Osteoblast (primary cell): ENCODE measurements at regions not wholly inside any gene's neighbourhood (a gene's known extent, or its start where the extent isn't known, plus 50 kb on each side); places are given as distances from the start of the nearest gene placed in this dataset.
A peak's percentile ranks its signal among the peaks of the same experiment; 100 is the strongest.

ENCODE experiments used
- DNase-seq: peaks from one replicate; pipeline ENCODE4 v3.0.0; 2011; ENCODE audit warnings: low spot score, mixed read lengths; ENCODE audit not compliant: insufficient read length; ENCODE audit errors: missing footprints
- H2AFZ ChIP-seq: 2 replicates; pipeline ENCODE4 v1.6.0; 2011; ENCODE audit warnings: mild to moderate bottlenecking, low read length
- H3K27ac ChIP-seq: 2 replicates; pipeline ENCODE4 v1.5.1; 2011; ENCODE audit warnings: mild to moderate bottlenecking, low read depth, low read length, moderate library complexity
- H3K27me3 ChIP-seq: 2 replicates; pipeline ENCODE4 v1.6.0; 2012; ENCODE audit warnings: mild to moderate bottlenecking, control low read depth, inconsistent platforms, low read length, moderate library complexity; ENCODE audit not compliant: insufficient read depth
- H3K36me3 ChIP-seq: 2 replicates; pipeline ENCODE4 v1.5.1; 2011; ENCODE audit warnings: mild to moderate bottlenecking, low read length, control low read depth, moderate library complexity; ENCODE audit not compliant: insufficient read depth
- H3K4me1 ChIP-seq: 2 replicates; pipeline ENCODE4 v1.5.1; 2011; ENCODE audit warnings: mild to moderate bottlenecking, low read length, control low read depth, moderate library complexity; ENCODE audit not compliant: insufficient read depth
- H3K4me2 ChIP-seq: 2 replicates; pipeline ENCODE4 v1.6.0; 2011; ENCODE audit warnings: mild to moderate bottlenecking, low read length; ENCODE audit not compliant: insufficient read depth
- H3K4me3 ChIP-seq: fragments of 200-600 bp; sonication (generic); 3 replicates; pipeline ENCODE4 v1.5.1; 2012; ENCODE audit warnings: mild to moderate bottlenecking, low read length, inconsistent platforms; ENCODE audit not compliant: insufficient read depth
- H3K79me2 ChIP-seq: 2 replicates; pipeline ENCODE4 v1.6.0; 2012; ENCODE audit warnings: mild to moderate bottlenecking, low read length, control low read depth, inconsistent platforms; ENCODE audit not compliant: insufficient read depth
- H3K9me3 ChIP-seq: 2 replicates; pipeline ENCODE4 v1.5.1; 2011; ENCODE audit warnings: low read depth, low read length, control low read depth
- H4K20me1 ChIP-seq: 2 replicates; pipeline ENCODE4 v1.6.0; 2012; ENCODE audit warnings: mild to moderate bottlenecking, low read length, control low read depth; ENCODE audit not compliant: insufficient read depth
- CTCF ChIP-seq: IDR thresholded peaks from 2 replicates; pipeline ENCODE4 v1.5.1; 2011; ENCODE audit warnings: mild to moderate bottlenecking, low read depth, low read length, moderate library complexity; ENCODE audit errors: extremely low read depth

DNA sequence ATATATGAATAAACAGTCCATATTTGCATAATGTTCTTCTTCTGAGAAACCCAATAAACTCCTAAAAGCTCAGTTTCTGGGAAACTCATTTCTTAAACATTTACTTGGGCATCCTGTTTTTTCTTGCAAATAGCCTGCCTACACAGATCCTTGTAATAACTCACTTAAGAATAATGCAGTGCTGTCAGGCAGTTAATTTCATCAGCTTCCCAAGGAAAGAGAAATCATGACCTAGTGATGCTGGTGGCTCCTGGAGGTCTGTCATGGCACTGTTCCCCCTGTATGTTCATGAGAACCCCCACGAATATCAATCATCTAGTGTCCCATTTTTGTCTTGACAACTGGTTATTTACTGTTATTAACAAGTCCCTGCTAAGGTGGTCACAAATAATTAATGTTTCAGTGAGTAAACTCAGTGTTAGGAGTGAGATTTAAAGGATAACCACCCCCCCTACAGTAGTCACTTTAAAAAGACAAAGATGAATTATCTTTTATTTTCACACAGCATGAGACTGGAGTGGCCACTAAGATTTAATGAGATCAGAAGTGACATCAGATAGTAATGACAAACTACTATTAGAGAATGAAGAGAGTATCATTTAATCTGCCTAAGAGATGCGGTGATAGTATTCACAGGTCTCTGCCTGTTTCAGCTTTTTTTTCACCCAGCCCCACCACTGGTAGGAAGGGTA is 279.5 kb upstream of the NECTIN3 start:
- Histone ChIP-seq H3K4me3 (no peak overlapping the region), H3K4me2 (no peak overlapping the region), H2AFZ (peak overlapping the region; percentile 27), H3K4me1 (peaks cover 28% of the 10 kb centered on the region), H3K36me3 (no peaks in the 10 kb centered on the region), H3K27me3 (no peaks in the 10 kb centered on the region), H4K20me1 (no peaks in the 10 kb centered on the region), H3K27ac (no peak overlapping the region), H3K9me3 (no peaks in the 10 kb centered on the region), H3K79me2 (no peaks in the 10 kb centered on the region)
- TF ChIP-seq CTCF = no peak
- DNase-seq = no peak

DNA sequence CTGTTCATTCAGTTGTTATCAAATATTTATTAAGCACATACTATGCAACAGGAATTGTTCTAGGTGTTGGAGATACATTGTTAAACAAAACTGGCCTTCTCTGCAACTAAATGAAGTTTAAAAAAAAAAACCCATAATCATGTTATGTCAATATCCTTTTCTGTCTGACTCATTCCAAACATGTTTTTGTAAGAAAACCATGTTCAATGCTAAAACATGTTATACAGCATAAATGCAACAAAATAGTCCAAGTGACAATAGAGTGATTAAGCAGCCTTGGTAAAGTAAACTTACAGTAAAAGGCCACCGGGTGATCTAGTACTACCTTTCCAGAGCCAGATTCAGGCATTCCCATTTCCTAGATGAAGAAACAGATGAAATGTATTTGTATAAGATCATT is 278.0 kb upstream of the NECTIN3 start:
- no peak overlapping the region for H3K4me2 ChIP-seq
- H3K4me3 ChIP-seq = no peak overlapping the region
- no peaks in the 10 kb centered on the region for H3K9me3 ChIP-seq
- no peaks in the 10 kb centered on the region for H4K20me1 ChIP-seq
- no peaks in the 10 kb centered on the region for H3K79me2 ChIP-seq
- H2AFZ ChIP-seq = no peak overlapping the region
- no peak for TF ChIP-seq CTCF
- no peaks in the 10 kb centered on the region for H3K36me3 ChIP-seq
- H3K27me3 ChIP-seq = no peaks in the 10 kb centered on the region
- DNase-seq = no peak
- H3K27ac ChIP-seq = no peak overlapping the region
- peaks cover 28% of the 10 kb centered on the region for H3K4me1 ChIP-seq

DNA sequence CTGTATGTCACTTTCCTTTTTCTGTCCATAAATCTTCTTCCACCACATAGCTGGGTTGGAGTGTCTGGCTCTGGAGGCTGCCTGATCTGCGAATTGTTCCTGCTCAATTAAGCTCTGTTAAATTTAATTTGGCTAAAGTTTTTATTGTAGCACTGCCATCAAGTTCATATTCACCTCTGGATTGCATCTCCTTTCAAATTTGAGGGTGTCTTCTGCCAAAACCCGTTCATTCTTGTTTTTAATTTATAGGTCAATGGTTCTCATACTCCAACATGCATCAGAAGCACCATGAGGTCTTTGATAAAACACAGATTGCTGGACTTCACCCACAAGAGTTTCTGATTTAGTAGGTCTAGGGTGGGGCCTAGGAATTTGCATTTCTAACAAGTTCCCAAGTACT is 276.5 kb upstream of the NECTIN3 start:
- H3K4me2 ChIP-seq = no peak overlapping the region
- no peak for TF ChIP-seq CTCF

GRCh38 chr3:110799271-110799670 is 272.3 kb upstream of the NECTIN3 start:
- Histone ChIP-seq H3K4me3 (no peak overlapping the region), H3K36me3 (no peaks in the 10 kb centered on the region), H3K9me3 (no peaks in the 10 kb centered on the region), H3K27ac (no peak overlapping the region), H3K79me2 (no peaks in the 10 kb centered on the region), H2AFZ (no peak overlapping the region), H3K4me1 (no peaks in the 10 kb centered on the region), H4K20me1 (no peaks in the 10 kb centered on the region), H3K27me3 (no peaks in the 10 kb centered on the region), H3K4me2 (no peak overlapping the region)
- TF ChIP-seq CTCF = no peak
- no peak for DNase-seq

More for the DNA sequence above, 276.5 kb upstream of the NECTIN3 start:
- Histone ChIP-seq H3K9me3 (no peaks in the 10 kb centered on the region), H3K36me3 (no peaks in the 10 kb centered on the region), H3K4me1 (peaks cover 22% of the 10 kb centered on the region), H3K27ac (no peak overlapping the region), H4K20me1 (no peaks in the 10 kb centered on the region), H2AFZ (no peak overlapping the region), H3K27me3 (no peaks in the 10 kb centered on the region), H3K79me2 (no peaks in the 10 kb centered on the region), H3K4me3 (no peak overlapping the region)
- no peak for DNase-seq
